ENCODE measurements at regions not wholly inside any gene's neighbourhood (a gene's known extent, or its start where the extent isn't known, plus 50 kb on each side); places are given as distances from the start of the nearest gene placed in this dataset.
A peak's percentile ranks its signal among the peaks of the same experiment; 100 is the strongest.
"Not testable (repeated sequence)": the region's sequence is repeated elsewhere in the genome, so short reads cannot be mapped to it uniquely, and the experiment has no call there.

DNA sequence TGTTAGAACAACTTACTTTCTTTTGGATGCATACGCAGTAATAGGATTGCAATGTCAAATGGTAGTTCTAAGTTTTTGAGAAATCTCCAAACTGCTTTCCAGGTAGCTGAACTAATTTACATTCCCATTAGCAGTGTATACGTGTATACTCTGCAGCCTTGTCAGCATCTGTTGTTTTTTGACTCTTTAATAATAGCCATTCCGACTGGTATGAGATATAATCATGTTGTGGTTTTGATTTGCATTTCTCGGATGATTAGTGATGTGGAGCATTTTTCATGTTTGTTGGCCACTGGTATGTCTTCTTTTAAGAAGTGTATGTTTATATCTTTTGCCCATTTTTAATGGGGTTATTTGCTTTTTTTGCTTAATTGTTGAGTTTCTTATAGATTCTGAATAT, 76.9 kb upstream of the HNRNPA1L2 start:
- not testable (repeated sequence) for DNase-seq

- DNase-seq: peak in 1 of 2 donors; percentile 0
Measured at GRCh38 chr13:52569904-52570602, 72.2 kb upstream of the HNRNPA1L2 start.

- DNase-seq: not testable (repeated sequence)
Measured at GRCh38 chr13:52571163-52571562, 71.1 kb upstream of the HNRNPA1L2 start.

GRCh38 chr13:52582962-52583361, 59.3 kb upstream of the HNRNPA1L2 start:
- not testable (repeated sequence) for DNase-seq
